ENCODE measurements at regions not wholly inside any gene's neighbourhood (a gene's known extent, or its start where the extent isn't known, plus 50 kb on each side); places are given as distances from the start of the nearest gene placed in this dataset.

DNA sequence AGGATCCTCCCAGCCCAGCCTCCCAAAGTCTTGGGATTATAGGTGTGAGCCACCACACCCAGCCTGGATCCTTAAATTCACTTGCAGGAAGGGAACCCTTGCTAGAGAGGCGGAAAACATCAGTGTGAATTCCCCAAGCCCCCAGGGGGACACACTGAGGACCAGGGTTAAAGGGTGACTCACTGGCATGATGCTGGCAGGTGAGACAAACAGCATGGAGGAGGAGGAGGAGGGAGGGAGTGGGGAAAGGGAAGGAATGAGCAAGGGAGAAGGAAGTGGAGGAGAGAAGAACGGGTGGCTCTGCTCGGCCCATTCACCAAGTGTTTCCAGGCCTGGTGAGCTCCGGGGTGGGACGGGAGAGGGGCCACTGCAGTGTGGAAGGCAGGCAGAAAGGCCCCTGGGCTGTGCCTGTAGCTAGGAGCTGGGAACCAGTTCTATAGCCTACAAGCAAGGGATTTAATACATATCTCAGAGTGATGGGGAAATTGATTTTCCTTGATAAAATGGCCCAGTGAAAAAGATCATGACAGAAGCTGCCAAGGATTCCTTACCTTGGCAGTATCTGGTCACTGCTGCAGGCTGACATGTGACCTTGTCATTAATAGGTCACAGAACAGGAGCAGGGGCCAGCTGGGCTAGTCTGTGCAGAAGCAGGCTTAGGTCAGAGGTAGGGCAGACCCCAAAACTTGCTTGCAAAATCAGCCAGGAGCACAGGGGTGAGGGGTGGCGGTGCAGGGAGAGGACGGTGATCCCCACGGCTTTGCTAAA lies 370.2 kb downstream of the SHANK2 start:
- intact Hi-C loops (cut with DNase I), result no loop called here
- ATAC-seq (ENCODE audit: poor library complexity) (no peak), DNase-seq (peak; percentile 17)

DNA sequence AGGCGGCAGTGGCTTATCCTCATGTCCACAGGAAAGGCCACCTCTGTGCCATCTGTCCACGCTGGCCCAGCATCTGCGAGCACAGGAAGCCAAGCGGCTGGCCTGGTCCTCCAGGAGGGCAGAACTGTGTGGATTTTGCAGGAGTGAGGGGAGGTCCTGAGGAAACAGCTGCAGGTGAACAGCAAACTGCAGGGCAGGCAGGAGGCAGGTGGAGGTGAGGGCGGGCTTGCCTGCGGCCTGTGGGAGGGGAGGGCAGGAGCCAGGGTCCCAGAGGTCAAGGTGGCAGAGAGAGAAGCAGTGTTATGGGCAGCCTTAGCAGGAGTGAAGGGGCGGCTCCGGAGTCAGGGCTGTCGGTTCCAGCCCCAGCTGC lies 369.7 kb downstream of the SHANK2 start:
- intact Hi-C loops (cut with DNase I), result no loop called here
- DNase-seq, result peak; percentile 31
- ATAC-seq (ENCODE audit: poor library complexity), result no peak

GRCh38 chr11:70883323-70883940 lies 368.9 kb downstream of the SHANK2 start:
- no peak for ATAC-seq (ENCODE audit: poor library complexity)
- no peak for DNase-seq
- intact Hi-C loops (cut with DNase I), result no loop called here

DNA sequence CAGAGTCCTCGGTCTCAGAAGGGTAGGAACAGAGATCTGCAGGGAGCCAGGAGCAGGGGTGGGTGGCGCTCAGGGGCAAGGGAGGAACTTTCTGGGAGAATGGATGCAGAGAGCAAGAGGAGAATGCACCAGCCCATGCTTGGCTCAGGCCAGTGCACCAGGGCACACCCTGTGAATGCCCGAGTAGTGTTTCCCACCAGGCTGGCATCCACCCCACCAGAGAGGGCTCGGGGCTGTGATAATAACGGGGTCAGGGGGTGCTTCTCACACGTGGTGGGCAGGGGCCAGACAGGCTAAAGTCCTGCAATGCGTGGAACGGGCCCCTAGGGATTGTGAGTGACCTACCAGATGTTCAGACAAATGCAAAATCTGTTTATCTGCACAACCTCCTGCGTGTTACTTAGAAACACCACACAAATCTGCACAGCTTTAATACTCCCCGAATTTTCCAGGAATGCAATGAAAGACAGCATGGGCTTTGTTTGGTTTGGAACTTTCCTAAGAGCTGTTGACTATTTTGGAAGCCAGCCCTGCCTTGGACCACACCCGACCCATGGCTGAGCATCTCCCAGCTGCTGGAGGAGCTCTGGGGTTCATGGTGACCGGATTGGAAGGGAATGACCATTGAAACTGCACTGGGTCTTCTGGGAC lies 368.3 kb downstream of the SHANK2 start:
- intact Hi-C loops (cut with DNase I), result no loop called here
- DNase-seq, result peak; percentile 56
- ATAC-seq (ENCODE audit: poor library complexity), result peak; percentile 64

DNA sequence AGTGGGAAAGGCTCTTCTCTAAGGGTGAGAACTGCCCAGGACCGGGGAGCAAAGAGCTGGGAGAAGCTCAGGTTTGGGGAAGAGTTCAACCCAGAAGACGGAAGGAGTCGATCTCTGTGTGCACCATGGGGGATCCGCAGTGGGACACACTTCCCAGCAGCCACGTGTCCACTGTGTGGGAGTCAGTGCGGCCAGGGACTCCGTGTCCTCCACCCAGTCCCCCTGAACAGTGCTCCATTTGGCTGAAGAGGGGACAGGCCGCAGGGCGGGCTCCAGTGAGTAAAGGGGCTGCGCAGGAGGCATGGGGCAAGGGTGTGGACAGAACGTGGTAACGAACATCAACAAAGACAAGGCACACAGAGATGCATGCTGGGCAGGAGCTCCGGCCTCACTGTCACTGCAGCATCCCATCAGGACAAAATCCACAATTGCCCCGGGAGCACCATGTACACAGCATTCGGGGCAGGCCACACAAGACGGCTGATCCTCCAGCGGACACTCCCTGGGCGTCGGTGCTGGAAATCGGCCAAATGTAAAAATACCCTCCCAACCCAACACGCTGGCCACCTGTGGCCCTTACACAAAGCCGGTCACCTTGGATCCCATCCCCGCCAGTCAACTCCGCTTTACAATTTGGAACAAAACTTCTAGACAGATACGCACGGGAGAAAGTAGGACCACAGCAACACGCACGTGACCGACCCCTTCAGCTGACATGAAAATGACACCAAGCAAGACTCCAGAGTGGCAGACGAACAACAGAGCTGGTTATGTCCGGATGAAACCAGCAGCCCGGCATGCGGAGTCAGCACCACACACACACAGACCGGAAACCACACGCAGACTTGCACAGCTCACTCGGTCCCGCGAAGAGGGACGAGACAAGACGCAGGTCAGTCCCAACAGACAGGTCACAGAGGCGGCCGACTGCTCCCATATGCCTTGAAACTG lies 366.8 kb downstream of the SHANK2 start:
- intact Hi-C loops (cut with DNase I), result no loop called here
- no peak for DNase-seq
- no peak for ATAC-seq (ENCODE audit: poor library complexity)

DNA sequence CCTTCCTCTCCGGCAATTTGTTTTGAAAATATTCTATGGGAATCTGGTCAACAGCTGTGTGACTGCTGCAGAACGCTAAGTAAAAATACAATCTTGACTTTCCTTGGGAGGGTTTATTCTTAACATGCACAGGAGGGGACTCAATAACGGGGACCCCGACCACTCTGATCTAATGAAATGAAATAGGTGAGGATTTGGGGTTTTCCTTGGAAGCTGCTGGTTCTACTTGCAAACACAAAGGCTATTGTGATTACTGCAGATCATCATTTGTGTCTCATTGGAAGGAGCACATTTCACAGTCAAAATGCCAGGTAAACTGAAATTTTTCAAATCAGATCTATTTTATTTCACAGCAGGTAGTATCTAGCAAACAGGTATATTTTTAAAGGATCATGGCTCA lies 366.1 kb downstream of the SHANK2 start:
- intact Hi-C loops (cut with DNase I), result no loop called here
- no peak for ATAC-seq (ENCODE audit: poor library complexity)

GRCh38 chr11:70886676-70887541 lies 365.5 kb downstream of the SHANK2 start:
- DNase-seq, result peak; percentile 8
- intact Hi-C loops (cut with DNase I), result no loop called here
- no peak for ATAC-seq (ENCODE audit: poor library complexity)

More for the DNA sequence above, 366.1 kb downstream of the SHANK2 start:
- no peak for DNase-seq

- DNase-seq, result no peak
- intact Hi-C loops (cut with DNase I), result no loop called here
- ATAC-seq (ENCODE audit: poor library complexity), result no peak
Measured at GRCh38 chr11:70887542-70887827, 364.9 kb downstream of the SHANK2 start.

- DNase-seq, result no peak
- ATAC-seq (ENCODE audit: poor library complexity), result no peak
- intact Hi-C loops (cut with DNase I), result no loop called here
Measured at GRCh38 chr11:70888061-70888460, 364.3 kb downstream of the SHANK2 start.

- intact Hi-C loops (cut with DNase I), result no loop called here
- DNase-seq (peak; percentile 24), ATAC-seq (ENCODE audit: poor library complexity) (no peak)
Measured at GRCh38 chr11:70889411-70889810, 363.0 kb downstream of the SHANK2 start.

GRCh38 chr11:70891844-70892380 lies 360.5 kb downstream of the SHANK2 start:
- DNase-seq, result peak; percentile 10
- intact Hi-C loops (cut with DNase I), result no loop called here
- no peak for ATAC-seq (ENCODE audit: poor library complexity)

DNA sequence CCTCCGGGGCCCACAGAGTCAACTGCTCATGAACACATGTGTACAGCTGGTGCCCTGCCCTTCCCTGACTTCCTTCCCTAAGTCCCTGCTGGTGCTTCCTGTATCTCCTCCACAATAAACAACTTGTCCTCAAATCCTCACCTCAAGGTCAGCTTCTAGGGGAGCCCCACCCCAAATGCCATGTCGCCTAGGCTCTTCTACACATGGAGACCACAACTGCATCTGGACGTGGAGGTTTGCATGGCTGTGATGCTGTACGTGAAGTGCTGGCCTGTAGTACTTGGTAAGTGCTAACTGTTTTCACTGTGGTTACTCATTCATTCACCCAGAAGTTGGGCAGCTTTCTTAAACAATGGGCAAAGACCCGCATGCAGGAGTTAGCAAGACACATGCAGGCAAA lies 359.5 kb downstream of the SHANK2 start:
- intact Hi-C loops (cut with DNase I), result no loop called here
- DNase-seq (no peak), ATAC-seq (ENCODE audit: poor library complexity) (no peak)

DNA sequence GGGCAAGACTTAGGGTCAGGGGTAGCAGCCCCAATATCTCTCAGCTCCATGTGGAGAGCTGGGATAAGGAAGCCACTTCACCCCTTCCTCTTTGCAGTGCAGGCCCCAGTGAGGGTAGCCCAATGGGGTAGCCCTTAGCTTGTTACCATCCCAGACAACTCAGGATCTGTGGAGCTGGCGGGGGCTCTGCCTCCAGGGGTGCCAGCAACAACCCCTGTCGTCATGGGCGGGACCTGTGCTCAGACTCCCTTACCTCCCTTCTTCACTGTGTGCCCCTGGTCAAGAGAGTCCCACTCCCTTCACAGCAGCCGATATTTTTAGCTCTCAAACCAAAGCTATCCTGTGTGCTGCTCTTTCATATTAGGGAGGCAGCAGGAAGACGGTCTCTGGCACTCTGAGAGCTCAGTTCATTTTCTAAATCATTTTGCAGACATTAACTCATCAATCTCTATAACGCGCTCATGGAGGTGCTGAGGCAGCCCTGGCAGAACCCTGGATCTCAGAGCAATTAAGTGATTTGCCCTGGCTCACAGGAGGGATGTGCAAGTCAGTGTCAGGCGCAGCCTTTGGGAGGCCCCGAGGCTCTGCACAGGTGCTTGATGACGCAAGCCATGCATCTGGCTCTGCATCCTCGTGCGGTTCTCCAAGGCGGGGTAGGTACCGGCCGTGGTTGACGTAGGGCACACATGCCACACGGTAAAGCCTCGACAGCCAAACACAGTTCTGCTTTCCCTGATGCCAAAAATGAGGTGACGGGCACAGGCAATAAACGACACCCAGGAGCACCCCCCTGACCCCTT lies 357.6 kb downstream of the SHANK2 start:
- DNase-seq, result peak; percentile 10
- intact Hi-C loops (cut with DNase I), result no loop called here
- no peak for ATAC-seq (ENCODE audit: poor library complexity)

GRCh38 chr11:70895366-70895670 lies 357.1 kb downstream of the SHANK2 start:
- intact Hi-C loops (cut with DNase I), result no loop called here
- DNase-seq (no peak), ATAC-seq (ENCODE audit: poor library complexity) (no peak)

DNA sequence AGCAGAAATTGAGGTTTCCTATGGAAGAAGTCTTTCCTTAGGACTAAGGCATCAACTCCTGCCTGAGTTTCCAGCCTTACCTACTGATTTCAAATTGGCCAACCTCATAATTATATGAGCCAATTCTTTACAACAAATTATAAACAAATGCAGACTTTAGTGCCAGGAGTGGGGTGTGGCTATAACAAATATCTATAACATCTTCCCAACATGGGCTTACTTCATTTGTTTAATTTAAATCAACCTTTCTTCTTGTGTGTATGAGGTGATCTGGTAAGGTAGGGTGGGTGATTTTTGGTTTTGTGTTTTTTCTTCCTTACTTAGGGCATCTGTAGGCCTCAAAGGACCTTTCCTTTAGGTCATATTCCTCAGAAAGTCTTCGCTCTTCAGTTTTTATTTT lies 354.9 kb downstream of the SHANK2 start:
- ATAC-seq (ENCODE audit: poor library complexity) (no peak), DNase-seq (no peak)
- intact Hi-C loops (cut with DNase I), result no loop called here

GRCh38 chr11:70899616-70900015 lies 352.8 kb downstream of the SHANK2 start:
- DNase-seq (no peak), ATAC-seq (ENCODE audit: poor library complexity) (no peak)
- intact Hi-C loops (cut with DNase I), result no loop called here

DNA sequence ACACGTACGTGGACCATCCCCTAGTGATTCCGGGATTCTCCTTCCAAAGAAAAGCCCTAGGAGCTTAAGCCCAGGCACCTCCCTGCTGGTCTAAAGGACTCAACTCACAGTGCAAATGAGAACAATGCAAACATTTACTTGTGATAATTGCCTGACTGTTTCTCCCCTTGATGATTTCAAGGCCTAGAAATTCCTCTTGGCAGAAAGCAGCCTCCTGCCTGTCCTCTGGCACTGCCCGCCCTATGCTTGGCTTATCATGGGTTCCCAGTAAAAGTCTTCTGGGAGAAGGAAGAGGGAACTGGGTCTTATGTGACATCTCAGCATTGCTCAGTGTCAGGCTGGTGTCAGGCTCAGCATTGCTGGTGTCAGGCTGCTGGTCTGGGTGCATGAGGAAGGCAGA lies 351.8 kb downstream of the SHANK2 start:
- ATAC-seq (ENCODE audit: poor library complexity), result no peak
- DNase-seq, result no peak
- intact Hi-C loops (cut with DNase I), result no loop called here
